ENCODE measurements at regions not wholly inside any gene's neighbourhood (a gene's known extent, or its start where the extent isn't known, plus 50 kb on each side); places are given as distances from the start of the nearest gene placed in this dataset.

DNA sequence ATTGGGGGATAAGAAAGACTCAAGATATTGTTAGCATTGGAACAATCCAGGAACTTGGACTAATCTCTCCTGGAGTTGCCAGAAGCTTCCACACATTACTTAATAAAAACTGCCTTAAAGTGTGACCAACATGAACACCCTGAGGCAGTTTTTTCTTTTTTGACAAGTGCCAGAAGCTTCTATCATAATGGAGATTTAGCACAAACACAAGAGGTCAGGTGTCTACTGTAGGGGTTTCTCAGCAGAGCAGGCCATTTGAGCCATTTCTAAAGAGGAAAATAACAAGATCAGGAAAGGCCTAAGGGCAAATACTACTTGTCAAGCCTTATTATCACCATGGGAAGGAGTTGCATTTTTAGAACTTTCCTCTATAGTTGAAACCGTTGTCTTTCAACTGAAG lies 361.5 kb downstream of the EPM2A start:
- no peak for TF ChIP-seq POLR2A (IDR thresholded peaks at IDR 0.05)
- TF ChIP-seq EP300 (IDR thresholded peaks at IDR 0.05), result no peak
- TF ChIP-seq, protein P1, sequence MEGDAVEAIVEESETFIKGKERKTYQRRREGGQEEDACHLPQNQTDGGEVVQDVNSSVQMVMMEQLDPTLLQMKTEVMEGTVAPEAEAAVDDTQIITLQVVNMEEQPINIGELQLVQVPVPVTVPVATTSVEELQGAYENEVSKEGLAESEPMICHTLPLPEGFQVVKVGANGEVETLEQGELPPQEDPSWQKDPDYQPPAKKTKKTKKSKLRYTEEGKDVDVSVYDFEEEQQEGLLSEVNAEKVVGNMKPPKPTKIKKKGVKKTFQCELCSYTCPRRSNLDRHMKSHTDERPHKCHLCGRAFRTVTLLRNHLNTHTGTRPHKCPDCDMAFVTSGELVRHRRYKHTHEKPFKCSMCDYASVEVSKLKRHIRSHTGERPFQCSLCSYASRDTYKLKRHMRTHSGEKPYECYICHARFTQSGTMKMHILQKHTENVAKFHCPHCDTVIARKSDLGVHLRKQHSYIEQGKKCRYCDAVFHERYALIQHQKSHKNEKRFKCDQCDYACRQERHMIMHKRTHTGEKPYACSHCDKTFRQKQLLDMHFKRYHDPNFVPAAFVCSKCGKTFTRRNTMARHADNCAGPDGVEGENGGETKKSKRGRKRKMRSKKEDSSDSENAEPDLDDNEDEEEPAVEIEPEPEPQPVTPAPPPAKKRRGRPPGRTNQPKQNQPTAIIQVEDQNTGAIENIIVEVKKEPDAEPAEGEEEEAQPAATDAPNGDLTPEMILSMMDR (IDR thresholded peaks at IDR 0.05), result no peak
- TF ChIP-seq POLR2AphosphoS5 (IDR thresholded peaks at IDR 0.05), result no peak

Measured in suprapubic skin (tissue), 4 donors.